COR-L47 (cell line): ENCODE measurements at regions not wholly inside any gene's neighbourhood (a gene's known extent, or its start where the extent isn't known, plus 50 kb on each side); places are given as distances from the start of the nearest gene placed in this dataset.
"Not testable (repeated sequence)": the region's sequence is repeated elsewhere in the genome, so short reads cannot be mapped to it uniquely, and the experiment has no call there.

ENCODE experiments used
- DNase-seq: peaks from one replicate; lab custom pipeline; 2025; lab: John Stamatoyannopoulos, UW

GRCh38 chr4:71841336-71841735 is 57.5 kb upstream of the GC start:
- DNase-seq: no peak

GRCh38 chr4:71847300-71847699 is 63.4 kb upstream of the GC start:
- no peak for DNase-seq

GRCh38 chr4:71855944-71856343 is 72.1 kb upstream of the GC start:
- DNase-seq: no peak

GRCh38 chr4:71857713-71858451 is 74.0 kb upstream of the GC start:
- no peak for DNase-seq

GRCh38 chr4:71860643-71861042 is 76.8 kb upstream of the GC start:
- DNase-seq: no peak

- DNase-seq: no peak
These were observed 78.4 kb upstream of the GC start for GRCh38 chr4:71862315-71862714.

GRCh38 chr4:71863457-71863856 is 79.6 kb upstream of the GC start:
- no peak for DNase-seq

GRCh38 chr4:71864380-71864779 is 80.5 kb upstream of the GC start:
- no peak for DNase-seq

GRCh38 chr4:71866212-71866885 is 82.5 kb upstream of the GC start:
- DNase-seq: no peak

GRCh38 chr4:71867598-71867997 is 83.7 kb upstream of the GC start:
- no peak for DNase-seq

GRCh38 chr4:71870456-71870855 is 86.6 kb upstream of the GC start:
- no peak for DNase-seq

GRCh38 chr4:71872221-71872620 is 88.3 kb upstream of the GC start:
- DNase-seq: no peak

GRCh38 chr4:71872767-71873415 is 89.0 kb upstream of the GC start:
- DNase-seq: no peak

- no peak for DNase-seq
These were observed 94.5 kb upstream of the GC start for GRCh38 chr4:71878376-71878775.

GRCh38 chr4:71882113-71882841 is 98.4 kb upstream of the GC start:
- DNase-seq: no peak

- not testable (repeated sequence) for DNase-seq
These were observed 116.5 kb upstream of the GC start for GRCh38 chr4:71900366-71900765.

- not testable (repeated sequence) for DNase-seq
These were observed 121.7 kb upstream of the GC start for GRCh38 chr4:71905594-71905993.

GRCh38 chr4:71906096-71906495 is 122.2 kb upstream of the GC start:
- no peak for DNase-seq

- no peak for DNase-seq
These were observed 123.2 kb upstream of the GC start for GRCh38 chr4:71907071-71907470.

- no peak for DNase-seq
These were observed 123.9 kb upstream of the GC start for GRCh38 chr4:71907782-71908181.

- DNase-seq: no peak
These were observed 118.5 kb upstream of the NPFFR2 start for GRCh38 chr4:71913275-71913674.

- DNase-seq: no peak
These were observed 108.7 kb upstream of the NPFFR2 start for GRCh38 chr4:71923070-71923469.

- DNase-seq: no peak
These were observed 101.3 kb upstream of the NPFFR2 start for GRCh38 chr4:71930459-71930858.
